Nucleus accumbens (tissue), 56 donors: ENCODE measurements at regions not wholly inside any gene's neighbourhood (a gene's known extent, or its start where the extent isn't known, plus 50 kb on each side); places are given as distances from the start of the nearest gene placed in this dataset.

Source experiments
- DNase-seq, 56 donors: peaks; one replicate each; lab custom pipeline; 2025; lab: John Stamatoyannopoulos, UW

- DNase-seq = no peak
Measured at GRCh38 chr12:107888789-107889188, 114.3 kb downstream of the ASCL4 start.

DNA sequence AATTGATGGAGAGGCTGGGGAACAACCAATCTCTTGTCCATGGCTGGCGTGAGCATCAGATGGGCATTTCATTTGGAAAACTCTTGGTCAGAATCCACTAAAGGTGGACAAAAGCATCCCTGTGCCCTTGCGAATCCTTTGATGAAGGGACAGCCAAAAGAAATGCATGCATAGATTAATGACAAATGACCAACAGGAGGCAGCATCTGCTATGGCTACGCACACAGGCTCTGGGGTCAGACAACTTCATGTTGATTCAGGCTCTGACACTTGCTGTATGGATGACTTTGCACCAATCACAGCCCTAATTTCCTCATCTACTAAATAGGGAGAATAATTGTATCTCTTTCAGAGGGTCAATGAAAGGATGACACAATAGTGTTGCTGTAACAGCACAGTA is 117.5 kb downstream of the ASCL4 start:
- no peak for DNase-seq

- no peak for DNase-seq
Measured at GRCh38 chr12:107894589-107894988, 120.1 kb downstream of the ASCL4 start.

DNA sequence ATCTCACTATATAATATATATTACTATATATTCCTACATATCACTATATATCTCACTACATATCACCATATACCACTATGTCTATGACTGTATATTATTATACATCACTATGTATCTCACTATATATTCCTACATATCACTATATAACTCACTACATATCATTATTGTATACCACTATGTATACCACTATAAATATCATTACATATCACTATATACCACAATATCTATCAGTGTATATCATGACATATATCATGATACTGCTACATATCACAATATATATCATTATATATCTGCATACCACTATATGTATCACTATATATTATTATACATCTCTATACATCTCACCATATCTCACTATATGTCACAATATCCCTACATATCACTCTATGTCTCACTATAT is 121.5 kb downstream of the ASCL4 start:
- no peak for DNase-seq

DNA sequence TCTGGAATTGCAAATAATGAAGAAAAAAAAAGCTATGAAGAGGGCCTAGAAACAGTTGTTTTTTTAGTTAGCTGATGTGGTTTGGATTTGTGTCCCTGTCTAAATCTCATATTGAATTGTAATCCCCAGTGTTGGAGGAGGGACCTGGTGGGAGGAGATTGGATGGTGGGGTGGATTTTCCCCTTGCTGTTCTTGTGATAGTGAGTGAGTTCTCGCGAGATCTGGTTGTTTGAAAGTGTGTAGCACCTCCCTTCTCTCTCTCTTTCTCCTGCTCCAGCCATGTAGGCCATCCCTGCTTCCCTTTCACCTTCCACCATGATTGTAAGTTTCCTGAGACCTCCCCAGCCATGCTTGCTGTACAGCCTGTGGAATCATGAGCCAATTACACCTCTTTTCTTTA is 126.1 kb downstream of the ASCL4 start:
- no peak for DNase-seq

- peak in 19 of 56 donors; percentile 1 to 46 (median 12) for DNase-seq
Measured at GRCh38 chr12:107903341-107904061, 129.0 kb downstream of the ASCL4 start.

- DNase-seq = no peak
Measured at GRCh38 chr12:107906707-107907106, 132.2 kb downstream of the ASCL4 start.

DNA sequence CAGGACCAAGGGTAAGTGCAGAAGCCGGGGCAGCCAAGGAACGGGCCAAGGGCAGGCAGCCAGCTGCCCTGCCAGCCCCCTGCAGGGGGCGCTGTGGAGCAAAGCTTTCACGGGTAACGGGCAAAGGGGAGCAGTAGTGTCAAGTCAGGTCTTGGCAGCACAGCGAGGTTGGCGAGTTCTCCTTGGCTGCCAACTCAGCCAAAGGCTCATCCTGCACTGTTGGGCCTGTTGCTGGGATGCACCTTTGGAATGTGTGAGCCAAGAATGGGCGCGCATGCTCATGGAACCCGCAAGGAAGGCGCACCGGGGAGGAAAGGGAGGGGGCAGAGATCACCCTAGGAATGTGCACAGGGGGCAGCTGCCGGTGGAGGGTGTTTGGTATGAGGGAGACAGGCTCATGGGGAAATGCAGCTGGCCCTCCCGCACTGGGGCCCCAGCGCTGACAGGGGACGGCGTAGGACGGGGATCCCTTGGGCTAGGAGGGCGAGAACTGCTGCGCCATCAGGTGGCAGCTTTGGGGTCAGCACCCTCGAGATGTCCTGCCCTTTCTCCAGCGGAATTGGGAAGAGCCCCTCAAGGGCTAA is 138.0 kb downstream of the ASCL4 start:
- DNase-seq = peak in 39 of 56 donors; percentile 2 to 69 (median 24)

GRCh38 chr12:107914460-107914977 is 140.0 kb downstream of the ASCL4 start:
- DNase-seq = no peak

- DNase-seq = peak in 9 of 56 donors; percentile 1 to 29 (median 4)
Measured at GRCh38 chr12:107917912-107918800, 143.7 kb downstream of the ASCL4 start.

- no peak for DNase-seq
Measured at GRCh38 chr12:107921062-107921461, 146.6 kb downstream of the ASCL4 start.

DNA sequence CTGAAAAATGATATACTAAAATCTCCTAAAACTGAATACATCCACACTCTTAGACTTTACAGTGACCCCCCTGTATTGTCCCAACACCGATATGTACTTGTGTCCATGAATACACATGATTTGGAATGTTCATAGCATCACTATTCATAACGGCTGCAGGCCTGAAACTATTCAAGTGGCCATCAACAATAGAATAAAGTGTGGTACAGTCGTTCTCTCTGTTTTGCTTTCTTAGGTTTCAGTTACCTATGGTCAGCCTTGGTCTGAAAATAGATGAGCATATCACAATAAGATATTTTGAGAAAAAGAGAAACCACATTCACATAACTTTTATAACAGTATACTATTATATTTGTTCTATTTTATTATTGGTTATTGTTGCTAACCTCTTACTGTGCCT is 150.6 kb downstream of the ASCL4 start:
- no peak for DNase-seq

DNA sequence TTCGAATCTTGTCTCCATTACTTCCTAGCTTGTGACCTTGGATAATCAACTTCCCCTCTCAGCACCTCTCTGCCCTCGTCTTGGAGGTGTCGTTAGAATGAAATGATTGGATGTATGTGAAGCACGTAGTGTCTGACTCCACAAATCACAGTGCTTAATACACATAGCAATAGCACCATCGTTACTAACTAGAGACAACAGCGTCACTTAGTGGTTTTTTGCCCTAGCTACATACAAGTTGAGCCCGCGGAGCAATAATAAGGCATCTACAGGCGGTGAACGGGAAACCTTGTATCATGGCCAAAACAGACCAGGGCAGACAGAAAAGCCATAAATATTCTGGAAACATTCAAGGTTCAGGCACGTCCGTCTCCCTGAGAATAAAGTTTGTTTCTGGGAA is 154.9 kb downstream of the ASCL4 start:
- DNase-seq = peak in 2 of 56 donors; percentile 0 to 3

DNA sequence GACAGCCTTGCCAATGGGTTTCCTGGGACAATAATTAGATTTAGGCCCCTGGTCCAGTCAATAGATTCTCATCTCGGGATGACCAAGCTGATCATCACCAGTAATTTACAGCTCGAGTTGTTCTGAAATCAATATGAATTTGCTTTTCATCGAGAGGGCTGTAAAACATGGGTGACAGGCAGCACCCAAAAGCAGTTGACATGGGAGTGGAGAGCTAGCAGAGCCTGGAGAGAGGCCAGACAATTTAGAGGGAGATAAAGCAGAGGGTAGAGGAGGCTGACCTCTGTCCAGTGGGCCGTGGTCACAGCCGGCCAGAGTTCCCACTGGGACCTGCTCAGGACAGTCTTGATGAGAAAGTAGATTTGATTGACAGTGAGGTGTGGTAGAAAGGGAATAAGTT is 157.3 kb downstream of the ASCL4 start:
- DNase-seq = no peak

GRCh38 chr12:107938446-107938845 is 163.9 kb downstream of the ASCL4 start:
- no peak for DNase-seq

- DNase-seq = no peak
Measured at GRCh38 chr12:107948391-107948945, 174.0 kb downstream of the ASCL4 start.

GRCh38 chr12:107951024-107951423 is 176.5 kb downstream of the ASCL4 start:
- no peak for DNase-seq

DNA sequence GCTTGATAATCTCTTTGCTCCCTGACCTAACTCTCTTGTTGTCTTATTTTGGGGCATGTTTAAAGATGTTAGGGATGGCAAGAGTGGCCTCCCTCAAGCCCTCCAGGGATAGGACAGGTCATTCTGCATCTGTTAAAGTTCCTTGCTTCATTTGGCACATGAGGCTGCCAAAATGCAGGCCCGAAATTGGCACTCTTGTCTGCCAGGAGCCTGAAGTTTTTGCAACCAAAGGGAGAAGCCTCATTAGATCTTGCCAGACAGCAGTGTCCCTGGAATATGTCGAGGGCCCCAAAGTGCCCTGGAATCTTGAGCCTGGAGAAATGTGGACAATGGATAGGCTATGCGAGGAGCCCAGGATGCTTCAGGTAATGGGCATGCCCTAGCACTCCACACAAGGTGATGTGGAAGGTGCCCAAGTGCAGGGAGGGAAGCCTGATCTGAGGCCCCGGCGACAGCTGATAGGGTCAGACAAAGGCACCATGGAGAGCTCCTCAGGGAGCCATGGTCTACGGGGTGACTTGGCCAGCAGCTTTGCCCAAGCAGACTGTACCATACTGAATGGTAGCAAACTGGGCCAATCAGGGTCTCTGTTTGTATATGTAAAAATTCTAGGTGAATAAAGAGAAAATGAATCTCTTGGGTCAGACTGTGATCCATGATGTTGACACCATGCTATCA is 173.0 kb upstream of the WSCD2 start:
- no peak for DNase-seq

GRCh38 chr12:107957459-107957858 is 171.6 kb upstream of the WSCD2 start:
- no peak for DNase-seq

DNA sequence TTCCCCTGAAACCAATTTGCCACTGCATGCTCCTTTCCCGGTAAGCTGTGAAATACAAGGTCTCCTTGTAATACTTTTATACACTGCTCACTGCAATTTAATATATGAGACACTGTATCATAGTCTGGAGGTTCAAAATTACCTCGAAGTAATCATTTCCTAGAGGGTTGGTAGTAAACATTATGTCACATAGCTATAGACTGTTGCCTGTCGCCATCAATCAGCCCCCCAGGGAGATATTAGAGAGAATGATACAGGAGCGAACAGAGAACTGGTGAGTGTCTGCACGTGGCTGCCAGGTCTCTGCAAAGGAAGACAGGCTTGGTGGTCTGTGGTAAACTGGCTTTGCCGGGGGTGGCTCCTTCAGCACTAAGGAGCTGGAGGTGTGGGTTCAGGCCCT is 165.5 kb upstream of the WSCD2 start:
- no peak for DNase-seq
